GM21390 (cell line): ENCODE measurements at regions not wholly inside any gene's neighbourhood (a gene's known extent, or its start where the extent isn't known, plus 50 kb on each side); places are given as distances from the start of the nearest gene placed in this dataset.

Source experiments
- ATAC-seq: cut with Tn5 transposase; IDR thresholded peaks from one replicate; pipeline ENCODE4 v1.9.1; 2021; ENCODE audit not compliant: unreplicated experiment

DNA sequence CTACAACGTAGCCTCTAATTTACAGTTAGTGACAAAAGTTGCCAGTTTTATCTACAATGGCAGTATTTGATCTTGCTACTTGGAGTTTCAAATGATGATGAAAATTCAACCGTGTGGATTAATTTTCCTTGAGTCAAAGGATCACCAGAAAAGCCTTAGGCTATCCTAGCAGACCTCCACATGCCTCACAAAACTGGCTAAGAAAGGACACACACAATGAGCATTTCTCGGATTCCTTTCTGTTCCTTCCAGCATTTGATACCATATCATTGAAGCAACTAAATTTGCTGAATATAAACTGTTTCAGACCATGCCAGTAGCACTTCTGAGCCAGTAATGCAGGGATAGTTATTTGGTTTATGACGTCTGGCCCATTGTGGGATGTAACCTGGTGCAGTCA is 587.4 kb upstream of the MDFIC2 start:
- ATAC-seq = no peak

DNA sequence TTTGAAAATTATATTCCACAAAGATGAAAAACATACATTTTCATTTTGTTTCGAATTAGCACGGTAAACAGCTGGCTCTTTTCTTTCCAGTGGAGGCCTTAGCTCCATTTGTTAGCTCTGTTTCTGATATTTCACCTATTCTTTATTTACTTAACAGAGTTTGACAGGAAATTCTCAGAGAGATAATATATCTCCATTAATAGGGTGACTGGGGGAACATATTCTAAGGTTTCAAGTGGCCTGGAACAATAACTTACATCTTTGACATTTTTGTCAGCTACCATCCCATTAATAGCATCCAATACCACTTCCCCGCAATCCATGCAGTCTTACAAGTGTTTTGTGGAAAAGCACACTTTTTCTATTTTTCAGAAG is 577.6 kb upstream of the MDFIC2 start:
- no peak for ATAC-seq

DNA sequence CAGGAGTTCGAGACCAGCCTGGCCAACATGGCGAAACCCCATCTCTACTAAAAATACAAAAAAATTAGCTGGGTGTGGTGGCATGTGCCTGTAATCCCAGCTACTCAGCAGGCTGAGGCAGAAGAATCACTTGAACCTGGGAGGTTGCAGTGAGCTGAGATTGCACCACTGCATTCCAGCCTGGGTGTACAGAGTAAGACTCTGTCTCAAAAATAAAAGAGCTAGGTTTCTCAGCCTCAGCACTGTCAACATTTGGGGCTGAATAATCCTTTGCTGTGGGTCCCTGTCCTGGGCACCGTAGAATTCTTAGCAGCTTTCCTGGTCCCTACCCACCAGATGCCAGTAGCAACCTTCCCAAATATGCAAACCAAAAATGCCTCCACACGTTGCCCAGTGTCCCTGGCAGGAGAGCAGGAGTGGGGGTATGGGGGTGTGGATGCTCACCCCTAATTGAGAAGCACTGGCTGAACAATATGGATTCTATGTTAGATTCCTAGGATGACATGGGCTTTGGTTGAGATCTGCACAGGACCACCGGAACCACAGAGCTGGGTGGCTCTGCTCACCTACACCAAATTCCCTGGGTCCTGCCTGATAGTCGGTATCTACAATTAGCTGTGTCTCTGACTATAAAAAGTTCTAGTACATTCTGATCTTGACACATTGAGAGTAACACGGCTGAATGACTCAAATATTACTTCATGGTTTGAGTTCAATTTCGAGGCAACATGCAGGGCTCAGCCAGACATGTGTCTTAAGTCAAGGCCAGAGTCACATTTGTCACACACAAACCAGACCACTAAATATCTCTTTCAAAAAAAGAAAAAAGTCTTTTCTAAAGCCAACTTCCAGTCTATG is 577.0 kb upstream of the MDFIC2 start:
- ATAC-seq = no peak

DNA sequence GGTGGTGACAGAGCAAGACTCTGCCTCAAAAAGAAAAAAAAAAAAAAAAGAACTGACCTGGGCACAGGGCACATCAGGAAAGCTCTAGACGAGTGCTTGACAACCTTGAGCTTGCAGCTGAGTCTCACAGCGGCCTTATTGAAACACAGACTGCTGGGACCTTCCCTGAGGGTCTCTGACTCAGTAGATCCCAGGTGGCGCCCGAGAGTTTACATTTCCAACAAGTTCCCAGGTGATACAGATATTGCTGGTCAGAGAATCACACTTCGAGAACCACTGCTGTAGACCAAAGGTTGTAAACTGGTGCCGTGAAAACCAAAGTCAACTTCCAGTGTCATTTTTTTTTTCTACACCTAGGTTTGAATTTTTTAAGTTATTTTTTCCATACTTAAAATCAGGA is 573.2 kb upstream of the MDFIC2 start:
- ATAC-seq = no peak

DNA sequence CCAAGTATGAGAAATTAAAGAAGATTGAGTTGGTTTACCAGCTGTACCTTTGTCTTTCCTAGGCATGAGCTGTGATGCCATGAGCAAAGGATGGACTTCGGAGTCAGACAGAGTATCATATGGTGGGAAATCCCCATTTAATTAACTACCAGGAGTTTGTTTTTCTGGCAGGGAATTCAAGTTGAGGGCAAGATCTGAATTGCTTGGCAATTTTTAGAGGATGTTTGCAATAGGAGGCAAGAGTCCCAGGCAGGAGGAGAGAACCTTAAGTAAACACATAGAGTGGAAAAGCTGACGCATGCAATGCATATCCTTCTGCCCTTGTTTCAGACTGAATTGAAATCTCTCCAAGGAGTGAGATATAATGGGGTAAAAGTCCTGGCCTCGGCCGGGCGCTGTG is 569.7 kb upstream of the MDFIC2 start:
- ATAC-seq = no peak

DNA sequence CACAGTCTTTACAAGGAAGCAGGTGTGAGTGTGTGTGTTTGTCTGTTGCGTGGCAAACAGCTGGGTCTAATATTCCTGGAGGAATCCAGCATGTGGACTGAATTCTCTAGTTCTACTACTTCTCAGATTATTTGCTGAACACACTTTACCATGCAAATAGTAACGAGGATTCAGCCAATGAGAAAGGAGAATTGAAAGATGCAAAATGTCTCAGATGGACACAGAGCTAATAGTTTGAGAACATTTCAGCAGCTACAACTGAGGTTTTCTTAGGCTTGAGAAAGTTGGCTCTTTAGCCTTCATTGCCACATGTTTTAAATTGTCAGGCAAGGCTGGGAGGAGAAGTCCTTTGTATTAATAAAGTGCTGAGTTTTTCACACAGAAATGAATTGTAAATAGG is 568.0 kb upstream of the MDFIC2 start:
- no peak for ATAC-seq

DNA sequence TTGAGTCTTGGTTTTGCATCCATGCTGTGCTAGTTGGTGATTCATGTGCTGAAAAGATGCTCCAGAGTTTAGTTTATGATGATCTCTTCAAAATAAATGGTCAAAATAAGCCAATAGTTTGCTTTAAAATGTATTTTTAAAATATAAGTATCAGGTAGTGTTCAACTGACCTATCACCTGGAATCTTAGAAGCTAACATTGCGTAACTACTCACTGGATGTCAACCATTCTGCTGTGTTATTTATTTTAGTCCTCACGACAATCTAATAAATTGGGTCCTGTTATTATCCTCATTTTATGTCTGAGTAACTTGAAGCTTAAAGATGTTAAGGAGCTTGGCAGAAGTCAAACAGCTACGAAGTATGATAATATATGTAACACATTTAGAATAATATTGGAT is 563.7 kb upstream of the MDFIC2 start:
- ATAC-seq = no peak

DNA sequence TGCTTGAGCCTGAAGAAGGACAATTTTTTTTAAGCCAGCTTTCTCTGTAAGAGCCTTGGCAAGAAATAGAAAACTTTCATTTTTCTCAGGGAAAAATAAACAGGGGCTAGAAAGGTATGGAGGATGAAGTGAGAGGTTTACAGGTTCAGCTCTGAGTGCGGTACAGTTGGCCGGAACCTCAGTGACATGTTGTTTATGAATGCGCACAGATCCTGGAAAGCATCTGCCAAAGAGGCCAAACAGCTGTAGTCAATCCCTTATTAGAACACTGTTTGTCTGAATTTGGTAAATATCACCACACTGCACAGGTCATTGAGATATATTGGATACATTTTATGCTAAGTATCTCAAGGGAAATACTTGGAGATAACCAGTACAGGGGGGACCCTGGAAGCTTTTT is 561.8 kb upstream of the MDFIC2 start:
- ATAC-seq = no peak

DNA sequence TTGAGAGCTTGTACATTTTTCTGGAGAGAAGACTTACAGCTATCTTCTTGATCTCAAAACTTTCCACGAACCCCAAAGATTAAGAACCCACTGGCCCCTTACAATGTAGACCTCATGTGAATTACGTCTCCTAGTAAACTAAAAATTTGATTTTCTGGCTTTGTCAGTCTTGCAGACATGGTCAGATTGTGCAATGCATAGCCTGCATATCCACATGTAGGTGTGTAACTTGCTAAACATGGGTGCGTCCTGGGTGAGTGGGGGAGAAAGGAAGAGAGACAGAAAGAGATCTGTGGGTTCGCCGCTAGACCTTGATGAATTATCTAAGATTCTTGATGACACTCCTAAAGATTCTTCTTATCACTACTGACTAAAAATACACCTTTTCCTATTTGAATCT is 561.2 kb upstream of the MDFIC2 start:
- no peak for ATAC-seq

DNA sequence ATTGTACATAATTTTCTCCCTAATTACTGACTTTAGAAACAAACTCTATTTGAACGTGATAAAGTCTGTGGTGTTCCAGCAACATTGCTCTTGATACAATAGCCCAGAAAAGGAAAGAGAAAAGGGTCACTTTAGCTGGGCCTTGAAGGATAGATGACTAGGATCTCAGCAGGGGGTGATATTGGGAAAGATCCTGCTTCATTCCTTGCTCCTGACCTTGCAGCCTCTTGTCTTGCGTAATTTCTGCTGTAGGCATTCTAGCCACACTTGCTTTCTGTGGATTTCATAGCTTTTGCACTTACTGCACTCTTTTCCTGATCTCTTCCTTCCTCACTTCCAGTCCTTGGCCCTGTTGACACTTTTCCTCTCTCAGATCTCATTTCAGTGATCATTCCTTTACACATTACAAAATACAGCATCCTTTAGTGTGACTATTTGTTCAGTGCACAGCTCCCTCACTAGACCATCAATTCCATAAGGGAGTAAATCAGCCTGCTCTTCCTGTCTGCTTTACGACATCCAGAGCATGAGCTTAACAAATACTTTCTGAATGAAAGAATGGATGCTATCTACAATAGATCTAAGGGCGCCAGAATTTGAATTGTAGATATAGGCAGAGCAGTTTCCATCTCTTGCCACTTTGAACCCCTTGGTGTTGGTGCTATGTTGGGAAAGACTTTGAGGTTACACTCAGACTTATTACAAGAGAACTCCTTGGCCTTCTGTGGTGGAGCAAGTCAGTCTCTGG is 559.6 kb upstream of the MDFIC2 start:
- ATAC-seq = no peak

DNA sequence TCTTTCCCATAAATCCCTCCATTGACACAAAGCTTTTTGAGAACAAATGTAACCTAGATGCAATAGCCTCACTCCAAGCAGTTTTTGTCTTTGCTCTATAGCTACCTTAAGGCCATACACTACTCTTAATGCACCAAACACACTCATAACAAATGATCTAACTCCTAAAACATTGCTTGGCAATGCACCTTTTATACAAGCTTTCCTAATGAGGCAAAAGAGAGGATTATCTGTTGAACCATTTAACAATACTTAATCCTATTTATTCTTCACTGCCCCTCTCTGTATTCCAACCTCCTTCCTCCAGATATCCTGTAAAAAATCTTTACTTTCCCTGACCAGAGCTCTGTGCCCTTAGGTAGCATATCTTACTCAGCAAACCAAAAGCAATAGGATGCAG is 558.1 kb upstream of the MDFIC2 start:
- no peak for ATAC-seq

DNA sequence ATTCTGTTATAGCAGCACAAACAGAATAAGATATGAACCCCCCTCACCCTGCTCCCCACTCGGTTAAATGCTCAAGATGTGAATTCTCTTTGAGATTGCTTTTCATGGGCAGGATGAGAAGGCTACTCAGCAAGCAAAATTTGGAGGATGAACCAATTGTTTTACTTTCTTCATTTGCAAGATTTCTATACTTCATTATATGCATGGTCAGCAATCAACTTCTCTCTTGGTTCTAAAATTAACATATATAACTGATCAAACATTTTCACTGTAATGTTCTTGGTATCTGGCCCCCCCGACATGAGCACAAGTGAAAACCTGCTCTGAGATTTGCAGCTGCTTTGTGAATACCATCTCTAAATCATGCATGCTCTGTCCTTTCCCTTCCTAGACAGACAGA is 556.1 kb upstream of the MDFIC2 start:
- no peak for ATAC-seq

DNA sequence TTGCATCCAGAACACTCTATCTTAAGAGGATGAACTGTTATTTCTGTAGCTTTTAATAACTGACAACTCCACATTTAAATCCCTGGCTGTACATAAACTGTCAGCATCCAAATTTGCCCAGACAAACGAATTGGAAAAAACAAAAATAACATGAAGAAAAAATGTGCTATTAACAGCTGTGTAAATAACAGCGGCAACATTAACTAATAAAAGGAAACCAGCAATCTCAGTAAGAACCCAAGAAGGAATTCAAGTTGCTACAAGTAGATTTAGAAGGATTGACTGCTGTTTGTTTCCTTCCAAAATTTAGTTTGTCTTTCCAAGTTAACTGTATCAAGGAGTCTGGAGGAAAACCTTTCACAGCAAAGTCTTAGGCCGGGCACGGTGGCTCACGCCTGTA is 550.6 kb upstream of the MDFIC2 start:
- ATAC-seq = no peak

DNA sequence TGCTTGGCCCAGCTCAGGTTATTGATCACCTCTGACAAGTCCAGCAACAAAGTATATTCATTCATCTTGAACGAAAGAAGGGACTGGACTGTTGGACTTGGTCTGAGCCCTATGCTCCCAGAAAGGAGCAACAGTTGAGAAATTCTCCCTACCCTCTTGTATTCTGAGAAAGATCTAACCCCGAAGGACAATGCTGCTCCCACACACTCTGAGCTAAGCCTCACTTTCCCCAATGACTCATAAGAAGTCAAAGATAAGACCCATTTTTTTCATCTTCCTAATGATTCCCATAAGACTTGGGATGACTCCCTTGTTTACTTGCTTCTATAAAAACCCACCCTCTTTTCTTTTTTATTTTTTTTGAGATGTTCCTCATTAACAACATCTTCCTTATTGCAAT is 549.4 kb upstream of the MDFIC2 start:
- ATAC-seq = no peak

DNA sequence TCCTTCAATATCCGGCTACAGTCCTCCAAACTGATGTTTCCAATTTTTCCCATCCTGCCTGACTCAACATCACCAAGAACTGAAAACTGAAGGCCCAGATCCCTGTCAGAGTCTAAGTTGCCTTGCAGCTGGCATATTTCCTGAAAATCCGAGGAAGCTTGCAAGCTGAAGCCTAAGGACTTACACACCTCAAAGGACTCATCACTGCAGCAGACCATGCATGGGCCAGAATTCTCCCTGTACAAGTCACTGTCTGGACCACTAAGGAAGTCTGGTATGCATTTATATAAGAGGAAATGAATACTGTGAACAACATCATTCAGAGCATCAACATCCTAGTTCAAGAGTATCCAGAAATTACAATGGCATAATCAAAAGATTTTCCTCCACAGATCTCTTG is 548.8 kb upstream of the MDFIC2 start:
- ATAC-seq = no peak

DNA sequence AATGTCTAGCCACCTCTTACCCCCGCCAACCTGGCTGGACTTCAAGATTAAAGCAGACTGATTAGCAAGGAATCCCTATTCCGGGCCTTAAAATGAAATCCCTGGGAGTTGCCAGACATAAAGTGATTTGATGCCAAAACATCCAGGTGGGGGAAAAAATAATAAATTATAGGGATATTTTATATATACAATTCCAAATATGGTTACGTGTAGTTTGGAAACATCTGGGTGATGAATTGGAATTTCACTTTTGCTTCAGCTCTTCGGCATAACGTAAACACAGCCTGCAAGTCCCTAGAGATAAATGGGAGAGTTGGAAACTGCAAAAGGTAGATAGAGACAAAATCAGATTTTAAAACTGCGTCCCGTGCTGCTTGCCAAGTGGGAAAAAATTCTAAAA is 545.5 kb upstream of the MDFIC2 start:
- no peak for ATAC-seq

DNA sequence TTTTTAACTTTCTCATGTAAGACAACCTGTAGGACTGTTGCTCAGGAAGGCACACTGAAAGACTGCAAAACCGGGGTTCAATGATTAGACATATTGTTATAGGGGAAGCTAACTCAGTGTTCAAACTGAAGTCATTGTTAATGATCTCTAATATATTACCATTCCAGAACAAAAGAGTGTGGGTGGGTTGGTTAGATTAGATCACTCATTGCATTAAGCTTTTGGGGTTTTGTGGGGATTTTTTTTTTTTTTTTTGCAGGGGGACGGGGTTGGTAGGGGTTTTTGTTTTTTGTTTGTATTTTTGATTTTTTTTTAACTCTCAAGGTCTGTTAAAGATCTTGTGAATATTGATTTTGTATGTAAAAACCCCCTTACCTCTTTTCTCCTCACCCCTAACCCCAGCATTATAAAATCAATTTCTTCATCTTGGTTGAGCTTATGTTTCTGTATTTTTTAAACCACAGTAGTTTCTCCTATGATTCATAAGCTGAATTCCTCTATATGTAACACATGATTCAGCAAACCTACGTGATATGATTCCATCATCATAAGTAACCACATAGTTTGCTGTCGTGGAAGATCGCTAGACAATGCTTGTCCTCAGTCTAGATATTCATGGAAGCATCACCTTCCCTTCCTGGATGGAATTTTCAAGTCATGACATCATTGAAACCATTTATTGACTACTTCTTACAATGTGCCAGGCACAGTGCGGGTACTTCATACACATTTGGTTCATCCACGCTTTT is 544.1 kb upstream of the MDFIC2 start:
- no peak for ATAC-seq

DNA sequence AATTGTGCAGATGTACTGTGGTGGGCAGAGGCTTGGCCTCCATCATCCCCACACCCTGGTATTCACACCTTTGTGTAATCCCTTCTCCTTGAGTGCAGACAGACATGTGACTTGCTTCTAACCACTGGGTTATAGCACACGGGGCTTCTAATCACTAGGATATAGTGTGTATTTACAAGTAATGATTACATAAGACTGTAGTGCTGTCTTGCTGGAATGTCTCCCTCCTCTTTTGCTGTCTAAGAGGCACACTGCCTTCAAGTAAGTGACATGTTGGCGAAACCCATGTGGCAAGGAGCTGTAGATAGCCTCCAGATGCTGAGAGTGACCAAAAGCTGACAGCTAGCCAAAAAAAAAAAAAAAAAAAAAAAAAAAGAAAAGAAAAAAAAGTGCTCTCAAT is 542.7 kb upstream of the MDFIC2 start:
- ATAC-seq = no peak

DNA sequence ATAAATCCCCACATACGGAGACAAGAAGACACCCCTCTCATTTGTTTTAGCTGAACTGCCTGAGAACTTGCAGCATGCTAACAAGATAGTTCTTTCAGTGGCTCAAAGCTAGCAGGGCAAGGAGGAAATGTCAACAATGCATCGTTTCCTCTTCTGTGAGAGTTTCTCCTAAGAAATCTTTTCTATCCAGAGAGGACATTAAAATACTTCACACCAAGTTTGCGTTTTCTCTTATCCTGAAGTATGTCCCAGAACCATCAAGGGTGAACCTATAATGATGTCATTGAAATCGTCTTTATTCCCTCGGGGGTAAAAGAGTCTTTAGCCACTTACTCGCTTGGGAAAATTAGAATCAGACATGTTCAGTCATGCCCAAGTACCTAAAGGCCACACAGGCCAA is 541.7 kb upstream of the MDFIC2 start:
- ATAC-seq = no peak

DNA sequence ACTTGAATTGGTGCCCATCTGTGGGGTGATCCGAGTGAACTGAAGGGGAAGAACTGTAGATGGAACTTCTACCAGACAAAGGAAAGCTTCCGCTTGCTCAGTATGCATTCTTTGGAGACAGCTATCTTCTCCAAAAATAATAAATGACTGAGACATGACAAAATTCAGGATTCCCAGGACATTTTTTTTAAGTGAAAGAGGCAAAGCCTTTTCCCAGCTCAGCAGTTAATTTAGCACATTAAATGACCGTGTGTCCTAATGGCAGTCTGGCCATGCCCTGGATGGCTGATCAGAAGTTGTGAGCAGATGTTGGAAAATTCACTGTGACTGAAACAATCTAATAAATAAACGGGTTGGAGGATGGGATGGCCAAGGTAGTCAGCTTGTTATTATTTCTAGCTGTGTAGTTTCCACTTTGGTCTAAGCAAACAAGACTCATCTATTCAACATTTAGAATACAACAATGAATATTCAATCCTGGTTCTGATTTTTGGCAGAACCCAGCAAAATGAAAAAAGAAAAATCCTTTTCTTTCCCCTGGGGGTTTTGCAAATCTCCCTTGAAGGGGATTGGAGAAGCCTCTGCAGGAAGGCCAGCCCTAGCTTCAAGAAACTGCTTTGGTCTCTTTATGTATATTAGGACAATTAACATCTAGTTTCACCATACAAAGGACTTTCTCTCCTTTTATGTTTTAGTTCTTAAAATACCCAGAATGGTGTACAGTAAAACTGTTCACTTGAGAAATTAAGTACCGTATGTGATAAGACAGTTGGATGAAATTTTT is 540.9 kb upstream of the MDFIC2 start:
- ATAC-seq = no peak
